ENCODE measurements at regions not wholly inside any gene's neighbourhood (a gene's known extent, or its start where the extent isn't known, plus 50 kb on each side); places are given as distances from the start of the nearest gene placed in this dataset.
"Not testable (repeated sequence)": the region's sequence is repeated elsewhere in the genome, so short reads cannot be mapped to it uniquely, and the experiment has no call there.

- Mint-ChIP-seq H3K36me3 (ENCODE audit: insufficient read depth, unreplicated experiment) (no peaks in the 10 kb centered on the region), H3K4me3 (ENCODE audit: unreplicated experiment) (peak overlapping the region; percentile 71), H3K27ac (ENCODE audit: low read depth, unreplicated experiment) (no peak overlapping the region), H3K9me3 (ENCODE audit: unreplicated experiment) (peaks cover 21% of the 10 kb centered on the region), H3K27me3 (ENCODE audit: insufficient read depth, unreplicated experiment) (no peaks in the 10 kb centered on the region), H3K4me1 (ENCODE audit: insufficient read depth, unreplicated experiment) (peaks cover 11% of the 10 kb centered on the region)
- intact Hi-C loops (cut with micrococcal nuclease), result no loop called here
- DNase-seq (ENCODE audit: unreplicated experiment), result no peak
- ChIA-PET CTCF (interaction anchor here (1.6 kb wide), 1 partner anchor 1013 kb away, joined by 3 read pairs; no protein-coding TSS in a partner anchor), POLR2A (interaction anchor here (1.4 kb wide), 1 partner anchor 1015 kb away, joined by 6 read pairs; no protein-coding TSS in a partner anchor)
- TF ChIP-seq CTCF (IDR thresholded peaks at IDR 0.05; ENCODE audit: unreplicated experiment), result no peak
- BruUV-seq (replicated peaks), result TSS peak; percentile 43
These were observed 1467.1 kb downstream of the FOXD4L5 start for GRCh38 chr9:63817622-63818518.

DNA sequence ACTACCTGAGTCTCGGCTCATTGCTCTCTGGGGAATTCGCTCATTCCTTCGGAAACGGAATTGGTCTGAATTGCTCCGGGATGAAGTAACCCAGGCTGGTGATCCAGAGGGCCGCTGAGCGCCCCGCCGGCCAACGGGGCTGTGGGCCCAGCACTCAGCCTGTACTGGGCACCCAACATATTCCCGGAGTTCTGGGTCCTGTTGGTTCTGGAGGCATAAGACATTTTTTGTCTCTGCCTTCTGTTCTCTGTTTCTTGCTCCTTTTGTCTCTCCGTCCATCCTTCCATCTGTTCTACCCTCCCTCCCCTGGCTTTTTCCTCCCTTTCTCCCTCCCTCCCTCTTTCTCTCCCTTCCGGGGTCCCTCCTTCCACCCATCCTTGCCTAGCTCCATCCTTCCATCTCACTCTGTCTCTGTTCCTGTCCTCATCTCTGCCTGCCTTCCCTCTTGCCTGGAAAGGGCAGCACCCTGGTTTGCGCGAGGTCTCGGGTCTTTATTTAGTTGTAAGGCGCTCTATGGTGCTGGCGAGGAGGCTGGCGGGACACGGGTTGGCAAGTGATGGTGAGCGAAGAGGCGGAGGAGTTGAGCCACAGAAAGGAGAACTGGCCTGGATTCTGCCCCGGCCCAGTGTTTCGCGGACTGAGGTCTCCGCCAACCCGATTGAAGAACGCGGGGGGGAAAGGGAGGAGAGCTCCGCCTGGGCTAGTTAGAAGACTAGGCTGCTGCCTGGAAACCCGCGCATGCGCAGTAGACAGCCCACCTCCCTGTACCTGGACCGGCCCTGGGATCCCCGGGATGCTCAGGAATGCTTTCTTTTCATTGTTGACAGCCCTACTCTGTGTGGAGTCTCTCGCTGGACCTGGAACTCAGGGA, 1468.0 kb downstream of the FOXD4L5 start:
- POLR2A ChIA-PET, result interaction anchor here (1.4 kb wide), 1 partner anchor 1014 kb away, joined by 6 read pairs; no protein-coding TSS in a partner anchor
- CTCF ChIA-PET, result interaction anchor here (1.6 kb wide), 1 partner anchor 1012 kb away, joined by 3 read pairs; no protein-coding TSS in a partner anchor

GRCh38 chr9:63814970-63815669, 1469.9 kb downstream of the FOXD4L5 start:
- intact Hi-C loops (cut with micrococcal nuclease); H3K36me3 Mint-ChIP-seq (ENCODE audit: insufficient read depth, unreplicated experiment); H3K4me3 Mint-ChIP-seq (ENCODE audit: unreplicated experiment); BruUV-seq (replicated peaks); DNase-seq (ENCODE audit: unreplicated experiment); POLR2A ChIA-PET; H3K27me3 Mint-ChIP-seq (ENCODE audit: insufficient read depth, unreplicated experiment); CTCF ChIA-PET; H3K27ac Mint-ChIP-seq (ENCODE audit: low read depth, unreplicated experiment): not testable (repeated sequence)
- Mint-ChIP-seq H3K9me3 (ENCODE audit: unreplicated experiment) (peaks cover 19% of the 10 kb centered on the region), H3K4me1 (ENCODE audit: insufficient read depth, unreplicated experiment) (peaks cover 11% of the 10 kb centered on the region)

More for the DNA sequence above, 1468.0 kb downstream of the FOXD4L5 start:
- Mint-ChIP-seq H3K4me3 (ENCODE audit: unreplicated experiment) (peak overlapping the region; percentile 71), H3K4me1 (ENCODE audit: insufficient read depth, unreplicated experiment) (peaks cover 11% of the 10 kb centered on the region), H3K9me3 (ENCODE audit: unreplicated experiment) (peaks cover 19% of the 10 kb centered on the region), H3K27ac (ENCODE audit: low read depth, unreplicated experiment) (no peak overlapping the region), H3K27me3 (ENCODE audit: insufficient read depth, unreplicated experiment) (no peaks in the 10 kb centered on the region), H3K36me3 (ENCODE audit: insufficient read depth, unreplicated experiment) (no peaks in the 10 kb centered on the region)
- TF ChIP-seq CTCF (IDR thresholded peaks at IDR 0.05; ENCODE audit: unreplicated experiment), result no peak
- DNase-seq (ENCODE audit: unreplicated experiment), result peak; percentile 85
- no TSS peak for BruUV-seq (replicated peaks)
- intact Hi-C loops (cut with micrococcal nuclease), result no loop called here

- H3K27me3 Mint-ChIP-seq (ENCODE audit: insufficient read depth, unreplicated experiment); BruUV-seq (replicated peaks); intact Hi-C loops (cut with micrococcal nuclease): not testable (repeated sequence)
These were observed 1471.5 kb downstream of the FOXD4L5 start for GRCh38 chr9:63813391-63814021.

GRCh38 chr9:63812822-63813221, 1472.2 kb downstream of the FOXD4L5 start:
- H3K4me3 Mint-ChIP-seq (ENCODE audit: unreplicated experiment); BruUV-seq (replicated peaks); H3K36me3 Mint-ChIP-seq (ENCODE audit: insufficient read depth, unreplicated experiment); CTCF ChIA-PET; H3K27ac Mint-ChIP-seq (ENCODE audit: low read depth, unreplicated experiment); H3K4me1 Mint-ChIP-seq (ENCODE audit: insufficient read depth, unreplicated experiment); intact Hi-C loops (cut with micrococcal nuclease); POLR2A ChIA-PET; DNase-seq (ENCODE audit: unreplicated experiment); H3K27me3 Mint-ChIP-seq (ENCODE audit: insufficient read depth, unreplicated experiment): not testable (repeated sequence)
- H3K9me3 Mint-ChIP-seq (ENCODE audit: unreplicated experiment), result peaks cover 19% of the 10 kb centered on the region

More at GRCh38 chr9:63813391-63814021, 1471.5 kb downstream of the FOXD4L5 start:
- Mint-ChIP-seq H3K4me1 (ENCODE audit: insufficient read depth, unreplicated experiment) (peaks cover 11% of the 10 kb centered on the region), H3K9me3 (ENCODE audit: unreplicated experiment) (peaks cover 19% of the 10 kb centered on the region)
- H3K4me3 Mint-ChIP-seq (ENCODE audit: unreplicated experiment); H3K27ac Mint-ChIP-seq (ENCODE audit: low read depth, unreplicated experiment); CTCF ChIA-PET; H3K36me3 Mint-ChIP-seq (ENCODE audit: insufficient read depth, unreplicated experiment); DNase-seq (ENCODE audit: unreplicated experiment); POLR2A ChIA-PET: not testable (repeated sequence)

DNA sequence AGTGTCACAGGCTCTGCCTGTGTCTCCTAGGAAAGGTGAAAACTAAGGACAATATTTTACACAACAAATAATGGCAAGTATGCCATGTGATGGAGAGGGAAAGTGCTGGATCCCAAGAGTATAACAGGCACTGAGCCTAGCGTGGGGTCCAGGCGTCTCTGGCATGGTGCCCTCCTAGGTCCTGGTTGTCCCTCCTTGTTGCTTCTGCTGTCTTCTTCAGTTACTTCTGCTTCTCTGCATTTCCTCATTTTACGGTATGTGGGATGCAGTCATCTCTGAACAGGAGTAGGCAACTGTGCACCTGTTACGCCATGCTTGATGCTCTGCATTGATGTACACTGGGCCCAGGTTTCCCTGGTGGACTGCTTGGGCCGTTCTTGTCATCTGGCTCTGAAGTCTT, 1480.8 kb downstream of the FOXD4L5 start:
- H3K4me3 Mint-ChIP-seq (ENCODE audit: unreplicated experiment); H3K27me3 Mint-ChIP-seq (ENCODE audit: insufficient read depth, unreplicated experiment); intact Hi-C loops (cut with micrococcal nuclease); H3K27ac Mint-ChIP-seq (ENCODE audit: low read depth, unreplicated experiment); CTCF ChIA-PET; H3K36me3 Mint-ChIP-seq (ENCODE audit: insufficient read depth, unreplicated experiment); POLR2A ChIA-PET; H3K4me1 Mint-ChIP-seq (ENCODE audit: insufficient read depth, unreplicated experiment); BruUV-seq (replicated peaks); DNase-seq (ENCODE audit: unreplicated experiment): not testable (repeated sequence)
- peaks cover 13% of the 10 kb centered on the region for H3K9me3 Mint-ChIP-seq (ENCODE audit: unreplicated experiment)

All from MCF 10A (cell line).